ENCODE measurements at regions not wholly inside any gene's neighbourhood (a gene's known extent, or its start where the extent isn't known, plus 50 kb on each side); places are given as distances from the start of the nearest gene placed in this dataset.

GRCh38 chr6:169839898-169840631 lies 88.6 kb downstream of the ERMARD start:
- intact Hi-C loops (cut with micrococcal nuclease) (loop anchor here (10.0 kb wide), 1 partner anchor 265 kb away; no protein-coding TSS in a partner anchor), dilution Hi-C loops (cut with MboI; ENCODE audit: extremely low pct_ligation_motif_present, low sequenced_read_pairs) (no loop called here)
- Histone ChIP-seq H3K4me3 (replicated peaks in 1 of 3; ENCODE audit: insufficient read depth in 1 of 3, low read depth in 1 of 3, low read length in 3 of 3) (no peak overlapping the region), H3K9me3 (replicated peaks; ENCODE audit: control insufficient read depth, insufficient read depth, low read length) (no peaks in the 10 kb centered on the region), H3K4me2 (ENCODE audit: insufficient read depth, low read length) (no peak overlapping the region), H2AFZ (ENCODE audit: low read depth, low read length) (no peak overlapping the region), H3K27me3 (ENCODE audit: control insufficient read depth in 2 of 2, insufficient read depth in 2 of 2, low read length in 2 of 2) (peaks cover 5 to 6% of the 10 kb centered on the region in 2 experiments), H3K27ac (ENCODE audit: insufficient read depth, low read depth, low read length) (no peak overlapping the region), H3K36me3 (ENCODE audit: control insufficient read depth in 2 of 2, extremely low read depth in 1 of 2, insufficient read depth in 2 of 2, low read length in 2 of 2) (no peaks in the 10 kb centered on the region), H4K20me1 (replicated peaks; ENCODE audit: control insufficient read depth, extremely low read depth, insufficient read depth, low read length) (no peaks in the 10 kb centered on the region), H3K9ac (replicated peaks; ENCODE audit: extremely low read depth, insufficient read depth, low read length) (no peak overlapping the region), H3K4me1 (ENCODE audit: control insufficient read depth, extremely low read depth, insufficient read depth, low read length) (no peaks in the 10 kb centered on the region), H3K9me1 (replicated peaks; ENCODE audit: control insufficient read depth, extremely low read depth, insufficient read depth, low read length) (no peaks in the 10 kb centered on the region), H3K79me2 (ENCODE audit: control insufficient read depth, insufficient read depth, low read length) (no peaks in the 10 kb centered on the region)
- DNase-seq (ENCODE audit: low read depth, low spot score) (no peak), FAIRE-seq (no peak)
- BruUV-seq (replicated peaks), result no TSS peak
- ChIA-PET CTCF (no interaction called here), POLR2A (no interaction called here)
- no peak for TF ChIP-seq POLR2AphosphoS5 (IDR thresholded peaks at IDR 0.05; ENCODE audit: insufficient read depth, low read depth, low read length)
- TF ChIP-seq GATA2 (IDR thresholded peaks at IDR 0.05; ENCODE audit: insufficient read depth, insufficient read length, low read depth, low read length), result no peak
- no peak for TF ChIP-seq JUN (IDR thresholded peaks at IDR 0.05; ENCODE audit: borderline replicate concordance, insufficient read depth, insufficient read length, low read depth)
- no peak for TF ChIP-seq FOS (IDR thresholded peaks at IDR 0.05; ENCODE audit: borderline replicate concordance, insufficient read depth, low read length)
- no peak for TF ChIP-seq EZH2 (IDR thresholded peaks at IDR 0.05; ENCODE audit: borderline replicate concordance, low read depth, low read length, severe bottlenecking)

GRCh38 chr6:169839493-169839892 lies 88.1 kb downstream of the ERMARD start:
- TF ChIP-seq MYC (IDR thresholded peaks at IDR 0.05; ENCODE audit: low read depth, low read length) (no peak), POLR2A (IDR thresholded peaks at IDR 0.05; ENCODE audit: low read depth, low read length) (no peak), EZH2 (IDR thresholded peaks at IDR 0.05; ENCODE audit: borderline replicate concordance, low read depth, low read length, severe bottlenecking) (no peak), GATA2 (IDR thresholded peaks at IDR 0.05; ENCODE audit: insufficient read depth, insufficient read length, low read depth, low read length) (no peak), MAX (IDR thresholded peaks at IDR 0.05; ENCODE audit: insufficient read depth, insufficient read length) (no peak), FOS (IDR thresholded peaks at IDR 0.05; ENCODE audit: borderline replicate concordance, insufficient read depth, low read length) (no peak), JUN (IDR thresholded peaks at IDR 0.05; ENCODE audit: borderline replicate concordance, insufficient read depth, insufficient read length, low read depth) (no peak), CTCF (IDR thresholded peaks at IDR 0.05; ENCODE audit: extremely low read depth in 1 of 2, insufficient read depth in 1 of 2, low read depth in 1 of 2, low read length in 2 of 2) (no peak), POLR2AphosphoS5 (IDR thresholded peaks at IDR 0.05; ENCODE audit: insufficient read depth, low read depth, low read length) (no peak)
- H3K36me3 ChIP-seq (ENCODE audit: control insufficient read depth in 2 of 2, extremely low read depth in 1 of 2, insufficient read depth in 2 of 2, low read length in 2 of 2), result no peaks in the 10 kb centered on the region
- no peak overlapping the region for H2AFZ ChIP-seq (ENCODE audit: low read depth, low read length)
- no peaks in the 10 kb centered on the region for H3K4me1 ChIP-seq (ENCODE audit: control insufficient read depth, extremely low read depth, insufficient read depth, low read length)
- no peak overlapping the region for H3K27ac ChIP-seq (ENCODE audit: insufficient read depth, low read depth, low read length)
- ChIA-PET CTCF (no interaction called here), POLR2A (no interaction called here)
- dilution Hi-C loops (cut with MboI; ENCODE audit: extremely low pct_ligation_motif_present, low sequenced_read_pairs) (no loop called here), intact Hi-C loops (cut with micrococcal nuclease) (loop anchor here (10.0 kb wide), 1 partner anchor 265 kb away; no protein-coding TSS in a partner anchor)
- H3K4me3 ChIP-seq (replicated peaks in 1 of 3; ENCODE audit: insufficient read depth in 1 of 3, low read depth in 1 of 3, low read length in 3 of 3), result no peak overlapping the region
- H3K4me2 ChIP-seq (ENCODE audit: insufficient read depth, low read length), result no peak overlapping the region
- H3K9me3 ChIP-seq (replicated peaks; ENCODE audit: control insufficient read depth, insufficient read depth, low read length), result no peaks in the 10 kb centered on the region
- BruUV-seq (replicated peaks), result no TSS peak
- DNase-seq (ENCODE audit: low read depth, low spot score), result no peak
- no peak for FAIRE-seq
- no peaks in the 10 kb centered on the region for H3K9me1 ChIP-seq (replicated peaks; ENCODE audit: control insufficient read depth, extremely low read depth, insufficient read depth, low read length)
- no peaks in the 10 kb centered on the region for H4K20me1 ChIP-seq (replicated peaks; ENCODE audit: control insufficient read depth, extremely low read depth, insufficient read depth, low read length)
- H3K9ac ChIP-seq (replicated peaks; ENCODE audit: extremely low read depth, insufficient read depth, low read length), result no peak overlapping the region
- H3K27me3 ChIP-seq (ENCODE audit: control insufficient read depth in 2 of 2, insufficient read depth in 2 of 2, low read length in 2 of 2), result peaks cover 5 to 6% of the 10 kb centered on the region in 2 experiments
- H3K79me2 ChIP-seq (ENCODE audit: control insufficient read depth, insufficient read depth, low read length), result no peaks in the 10 kb centered on the region
